HL-60 (cell line): ENCODE measurements at regions not wholly inside any gene's neighbourhood (a gene's known extent, or its start where the extent isn't known, plus 50 kb on each side); places are given as distances from the start of the nearest gene placed in this dataset.

Experiments
- CTCF ChIP-seq: IDR thresholded peaks from one replicate; pipeline ENCODE4 v1.5.1; 2011; ENCODE audit warnings: low read length, control low read depth, inconsistent platforms; ENCODE audit not compliant: insufficient read depth
- GABPA ChIP-seq: IDR thresholded peaks from 2 replicates; pipeline ENCODE4 v1.6.1; 2012; ENCODE audit warnings: low read depth

GRCh38 chr9:115845648-115846312, 307.8 kb upstream of the PAPPA start:
- no peak for TF ChIP-seq CTCF
- no peak for TF ChIP-seq GABPA
